ENCODE measurements at regions not wholly inside any gene's neighbourhood (a gene's known extent, or its start where the extent isn't known, plus 50 kb on each side); places are given as distances from the start of the nearest gene placed in this dataset.

GRCh38 chr3:157632075-157632474, 128.9 kb upstream of the VEPH1 start:
- no peak for DNase-seq (ENCODE audit: low read depth in 2 of 2)

GRCh38 chr3:157631478-157631877, 128.3 kb upstream of the VEPH1 start:
- no peak for DNase-seq (ENCODE audit: low read depth in 2 of 2)

- no peak for DNase-seq (ENCODE audit: low read depth in 2 of 2)
These were observed 123.6 kb upstream of the VEPH1 start for GRCh38 chr3:157626817-157627216.

GRCh38 chr3:157624801-157625200, 121.6 kb upstream of the VEPH1 start:
- no peak for DNase-seq (ENCODE audit: low read depth in 2 of 2)

- no peak for DNase-seq (ENCODE audit: low read depth in 2 of 2)
These were observed 115.7 kb upstream of the VEPH1 start for GRCh38 chr3:157618886-157619285.

- DNase-seq (ENCODE audit: low read depth in 2 of 2) = no peak
These were observed 115.0 kb upstream of the VEPH1 start for GRCh38 chr3:157618075-157618760.

- DNase-seq (ENCODE audit: low read depth in 2 of 2) = no peak
These were observed 111.7 kb upstream of the VEPH1 start for GRCh38 chr3:157614896-157615295.

GRCh38 chr3:157611536-157612076, 108.4 kb upstream of the VEPH1 start:
- no peak for DNase-seq (ENCODE audit: low read depth in 2 of 2)

- no peak for DNase-seq (ENCODE audit: low read depth in 2 of 2)
These were observed 107.8 kb upstream of the VEPH1 start for GRCh38 chr3:157610876-157611535.

- no peak for DNase-seq (ENCODE audit: low read depth in 2 of 2)
These were observed 104.7 kb upstream of the VEPH1 start for GRCh38 chr3:157607826-157608405.

GRCh38 chr3:157606852-157607197, 103.6 kb upstream of the VEPH1 start:
- DNase-seq (ENCODE audit: low read depth in 2 of 2) = no peak

GRCh38 chr3:157606011-157606851, 103.0 kb upstream of the VEPH1 start:
- DNase-seq (ENCODE audit: low read depth in 2 of 2) = peak; percentile 54 to 60

GRCh38 chr3:157605356-157605755, 102.1 kb upstream of the VEPH1 start:
- no peak for DNase-seq (ENCODE audit: low read depth in 2 of 2)

- DNase-seq (ENCODE audit: low read depth in 2 of 2) = no peak
These were observed 99.2 kb upstream of the VEPH1 start for GRCh38 chr3:157602424-157602823.

GRCh38 chr3:157595259-157595658, 92.0 kb upstream of the VEPH1 start:
- no peak for DNase-seq (ENCODE audit: low read depth in 2 of 2)

GRCh38 chr3:157594413-157594812, 91.2 kb upstream of the VEPH1 start:
- DNase-seq (ENCODE audit: low read depth in 2 of 2) = no peak

- no peak for DNase-seq (ENCODE audit: low read depth in 2 of 2)
These were observed 89.6 kb upstream of the VEPH1 start for GRCh38 chr3:157592769-157593168.

- no peak for DNase-seq (ENCODE audit: low read depth in 2 of 2)
These were observed 87.1 kb upstream of the VEPH1 start for GRCh38 chr3:157590273-157590672.

- no peak for DNase-seq (ENCODE audit: low read depth in 2 of 2)
These were observed 86.0 kb upstream of the VEPH1 start for GRCh38 chr3:157589211-157589610.

GRCh38 chr3:157588386-157589060, 85.3 kb upstream of the VEPH1 start:
- no peak for DNase-seq (ENCODE audit: low read depth in 2 of 2)

- no peak for DNase-seq (ENCODE audit: low read depth in 2 of 2)
These were observed 83.1 kb upstream of the VEPH1 start for GRCh38 chr3:157586293-157586692.

- DNase-seq (ENCODE audit: low read depth in 2 of 2) = no peak
These were observed 82.2 kb upstream of the VEPH1 start for GRCh38 chr3:157585386-157585785.

Measured in stimulated activated CD4-positive, alpha-beta T cell treated with anti-CD3 and anti-CD28 coated beads, Interleukin-4, amount 100 ng/mL, for 48 hours (primary cell).